SK-N-SH (cell line): ENCODE measurements at regions not wholly inside any gene's neighbourhood (a gene's known extent, or its start where the extent isn't known, plus 50 kb on each side); places are given as distances from the start of the nearest gene placed in this dataset.

Source experiments
- CTCF ChIA-PET: fragments of 300-600, 350-600 bp; formaldehyde crosslinking; extraction: SDS; loops from one replicate; lab custom pipeline; 2021; lab: Yijun Ruan, JAX
- POLR2A ChIA-PET: fragments of 350-600 bp; sonication (Branson Sonifier 250); formaldehyde crosslinking; extraction: SDS; loops from one replicate; lab custom pipeline; 2020; ENCODE audit warnings: antibody characterized with exemption, inconsistent platforms; lab: Yijun Ruan, JAX
- DNase-seq: peaks from one replicate; pipeline ENCODE4 v3.0.0; 2012
- H2AFZ ChIP-seq: fragments of 200-600 bp; sonication (generic); 2 replicates; pipeline ENCODE4 v1.8.1; 2016; ENCODE audit warnings: antibody characterized with exemption, mild to moderate bottlenecking, low read depth
- H3F3A ChIP-seq: fragments of 200-600 bp; sonication (generic); replicated peaks from 2 replicates; pipeline ENCODE3; 2016; ENCODE audit warnings: antibody characterized with exemption, mild to moderate bottlenecking; ENCODE audit not compliant: insufficient read depth
- H3K27ac ChIP-seq, 2 experiments: fragments of 200-500 bp in 1 of 2; fragments of 200-600 bp in 1 of 2; sonication (Bioruptor generic) in 1 of 2; sonication (generic), shearing (Covaris generic) in 1 of 2; 2 replicates each; pipeline versions ENCODE4 v1.5.1 to v1.6.1; 2014 to 2016; ENCODE audit warnings: low read depth in 2 of 2, inconsistent platforms in 1 of 2, low read length in 1 of 2, mild to moderate bottlenecking in 1 of 2, mixed read lengths in 1 of 2
- H3K27me3 ChIP-seq: fragments of 200-600 bp; sonication (generic), shearing (Covaris generic); 2 replicates; pipeline ENCODE4 v1.6.1; 2016; ENCODE audit warnings: mixed run types; ENCODE audit not compliant: insufficient read depth
- H3K36me3 ChIP-seq, 2 experiments: fragments of 200-500 bp in 1 of 2; fragments of 200-600 bp in 1 of 2; sonication (Bioruptor generic) in 1 of 2; sonication (generic) in 1 of 2; replicated peaks in 1 of 2; 2 replicates each; pipeline versions ENCODE3 to v1.5.1; 2014 to 2016; ENCODE audit warnings: low read length in 1 of 2, mild to moderate bottlenecking in 1 of 2; ENCODE audit not compliant: insufficient read depth in 2 of 2, control insufficient read depth in 1 of 2
- H3K4me1 ChIP-seq, 2 experiments: fragments of 200-500 bp in 1 of 2; fragments of 200-600 bp in 1 of 2; sonication (Bioruptor generic) in 1 of 2; sonication (generic), shearing (Covaris generic) in 1 of 2; 2 replicates each; pipeline versions ENCODE4 v1.5.1 to v1.6.1; 2014 to 2016; ENCODE audit warnings: low read depth in 1 of 2, low read length in 1 of 2, mixed run types in 1 of 2; ENCODE audit not compliant: insufficient read depth in 2 of 2, control insufficient read depth in 1 of 2
- H3K4me2 ChIP-seq: fragments of 200-600 bp; sonication (generic), shearing (Covaris generic); 2 replicates; pipeline ENCODE4 v1.6.1; 2017; ENCODE audit warnings: mixed run types
- H3K4me3 ChIP-seq, 2 experiments: fragments of 200-500 bp in 1 of 2; fragments of 200-600 bp in 1 of 2; sonication (Bioruptor generic) in 1 of 2; sonication (generic), shearing (Covaris generic) in 1 of 2; 2 replicates each; pipeline versions ENCODE4 v1.5.1 to v1.8.1; 2014 to 2016; ENCODE audit warnings: low read depth in 2 of 2, inconsistent platforms in 1 of 2, low read length in 1 of 2, mild to moderate bottlenecking in 1 of 2, mixed read lengths in 1 of 2, moderate library complexity in 1 of 2
- H3K79me2 ChIP-seq: fragments of 200-600 bp; sonication (generic); 2 replicates; pipeline ENCODE4 v1.8.1; 2017; ENCODE audit warnings: mild to moderate bottlenecking; ENCODE audit not compliant: insufficient read depth
- H3K9ac ChIP-seq: fragments of 200-600 bp; sonication (generic); 2 replicates; pipeline ENCODE4 v1.6.1; 2017; ENCODE audit warnings: mixed run types
- H3K9me2 ChIP-seq: fragments of 200-600 bp; sonication (generic); 2 replicates; pipeline ENCODE4 v1.6.1; 2017; ENCODE audit warnings: mixed run types
- H3K9me3 ChIP-seq: fragments of 200-600 bp; sonication (generic); 2 replicates; pipeline ENCODE4 v1.6.1; 2017; ENCODE audit warnings: mixed run types, mild to moderate bottlenecking, moderate library complexity
- H4K20me1 ChIP-seq: fragments of 200-600 bp; sonication (generic); 2 replicates; pipeline ENCODE4 v1.6.1; 2017; ENCODE audit warnings: mild to moderate bottlenecking, mixed run types; ENCODE audit not compliant: insufficient read depth
- CHD2 ChIP-seq: fragments of 150-350 bp; IDR thresholded peaks from 2 replicates; pipeline ENCODE4 v1.6.1; 2018; ENCODE audit warnings: low read length; ENCODE audit not compliant: partially characterized antibody
- EZH2phosphoT487 ChIP-seq: fragments of 200-600 bp; sonication (generic); IDR thresholded peaks from 2 replicates; pipeline ENCODE4 v1.6.1; 2017; ENCODE audit warnings: low read depth, mixed run types, mild to moderate bottlenecking, antibody characterized with exemption, moderate library complexity, borderline replicate concordance
- FOSL2 ChIP-seq: IDR thresholded peaks from 2 replicates; pipeline ENCODE4 v1.4.0; 2012; ENCODE audit warnings: low read depth, mild to moderate bottlenecking, moderate library complexity, borderline replicate concordance
- FOXJ3 ChIP-seq: sonication (generic); formaldehyde crosslinking; IDR thresholded peaks from 2 replicates; pipeline ENCODE4 v1.5.1; 2020; ENCODE audit warnings: mild to moderate bottlenecking, missing genetic modification reagents
- GABPA ChIP-seq: IDR thresholded peaks from 2 replicates; pipeline ENCODE4 v1.4.0; 2012; ENCODE audit warnings: low read depth, mild to moderate bottlenecking
- MXI1 ChIP-seq: IDR thresholded peaks from 2 replicates; pipeline ENCODE4 v1.6.1; 2012; ENCODE audit warnings: mild to moderate bottlenecking, low read depth, low read length, improper control_type of control experiment
- POLR2AphosphoS5 ChIP-seq: IDR thresholded peaks from 2 replicates; pipeline ENCODE4 v1.6.1; 2012; ENCODE audit warnings: low read depth, low read length
- RCOR1 ChIP-seq: fragments of 150-350 bp; IDR thresholded peaks from 2 replicates; pipeline ENCODE4 v1.6.1; 2017; ENCODE audit warnings: antibody characterized with exemption, low read length
- RFX5 ChIP-seq: IDR thresholded peaks from 2 replicates; pipeline ENCODE4 v1.6.1; 2012; ENCODE audit warnings: mild to moderate bottlenecking, improper control_type of control experiment, low read length
- SMC3 ChIP-seq: IDR thresholded peaks from 2 replicates; pipeline ENCODE4 v1.6.1; 2012; ENCODE audit warnings: low read depth, low read length, improper control_type of control experiment
- TCF12 ChIP-seq: IDR thresholded peaks from 2 replicates; pipeline ENCODE4 v1.4.0; 2012
- YY1 ChIP-seq: IDR thresholded peaks from 2 replicates; pipeline ENCODE4 v1.4.0; 2012; ENCODE audit warnings: low read depth, mild to moderate bottlenecking
- WGBS: methylation state at CpG from one replicate; pipeline ENCODE4 v1.1.6; 2017; ENCODE audit warnings: low lambda C conversion rate; 5-methylcytosine and 5-hydroxymethylcytosine counted together
- TF ChIP-seq, protein P1 (sequence below): IDR thresholded peaks from 2 replicates; pipeline ENCODE4 v1.6.1; 2012; ENCODE audit warnings: mild to moderate bottlenecking, low read depth, low read length, moderate library complexity
- TF ChIP-seq, protein P2 (sequence below): fragments of 200-600 bp; sonication (generic); IDR thresholded peaks from 2 replicates; pipeline ENCODE4 v1.6.1; 2017; ENCODE audit warnings: antibody characterized with exemption, mild to moderate bottlenecking, moderate library complexity
- TF ChIP-seq, protein P3 (sequence below): IDR thresholded peaks from 2 replicates; pipeline ENCODE4 v1.4.0; 2012; ENCODE audit warnings: low read depth, borderline replicate concordance
- TF ChIP-seq, protein P4 (sequence below): fragments of 150-350 bp; IDR thresholded peaks from 2 replicates; pipeline ENCODE4 v1.6.1; 2016; ENCODE audit warnings: mild to moderate bottlenecking, low read depth, low read length
- TF ChIP-seq, protein P5 (sequence below): IDR thresholded peaks from 2 replicates; pipeline ENCODE4 v1.4.0; 2012; ENCODE audit warnings: low read depth, borderline replicate concordance
- TF ChIP-seq, protein P6 (sequence below): IDR thresholded peaks from 2 replicates; pipeline ENCODE4; 2012

DNA sequence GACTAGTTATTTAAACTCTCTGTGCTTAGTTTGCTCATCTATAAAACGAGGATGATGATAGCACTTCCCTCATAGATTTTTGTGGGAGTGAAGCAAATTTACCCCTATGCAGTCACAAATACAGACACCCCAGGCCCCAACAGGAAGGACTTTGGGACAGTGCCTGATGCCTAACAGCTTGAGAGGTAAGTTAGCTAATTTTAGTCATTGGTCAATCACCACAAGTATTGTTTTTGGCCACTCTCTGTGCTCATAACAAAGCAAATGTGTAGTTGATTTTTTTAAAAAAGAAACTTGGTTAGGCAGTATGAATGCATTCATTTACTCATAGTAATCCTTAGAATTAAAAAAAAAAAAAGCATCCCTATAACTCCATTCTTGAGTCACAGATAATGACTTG, 1590.7 kb upstream of the TENM3 start:
- no peak for DNase-seq
- H3K9ac ChIP-seq = no peak overlapping the region
- 10% methylated on average over 1 of the region's 1 CpG for WGBS
- no peak overlapping the region for H2AFZ ChIP-seq
- POLR2A ChIA-PET = no interaction called here
- no peaks in the 10 kb centered on the region for H3K79me2 ChIP-seq
- no peaks in the 10 kb centered on the region for H3K36me3 ChIP-seq
- no peak overlapping the region for H3K4me3 ChIP-seq
- no peak overlapping the region for H3K27ac ChIP-seq
- H4K20me1 ChIP-seq = no peaks in the 10 kb centered on the region
- H3K4me2 ChIP-seq = no peak overlapping the region
- H3K9me2 ChIP-seq = no peaks in the 10 kb centered on the region
- no peaks in the 10 kb centered on the region for H3K9me3 ChIP-seq
- TF ChIP-seq, protein P1, sequence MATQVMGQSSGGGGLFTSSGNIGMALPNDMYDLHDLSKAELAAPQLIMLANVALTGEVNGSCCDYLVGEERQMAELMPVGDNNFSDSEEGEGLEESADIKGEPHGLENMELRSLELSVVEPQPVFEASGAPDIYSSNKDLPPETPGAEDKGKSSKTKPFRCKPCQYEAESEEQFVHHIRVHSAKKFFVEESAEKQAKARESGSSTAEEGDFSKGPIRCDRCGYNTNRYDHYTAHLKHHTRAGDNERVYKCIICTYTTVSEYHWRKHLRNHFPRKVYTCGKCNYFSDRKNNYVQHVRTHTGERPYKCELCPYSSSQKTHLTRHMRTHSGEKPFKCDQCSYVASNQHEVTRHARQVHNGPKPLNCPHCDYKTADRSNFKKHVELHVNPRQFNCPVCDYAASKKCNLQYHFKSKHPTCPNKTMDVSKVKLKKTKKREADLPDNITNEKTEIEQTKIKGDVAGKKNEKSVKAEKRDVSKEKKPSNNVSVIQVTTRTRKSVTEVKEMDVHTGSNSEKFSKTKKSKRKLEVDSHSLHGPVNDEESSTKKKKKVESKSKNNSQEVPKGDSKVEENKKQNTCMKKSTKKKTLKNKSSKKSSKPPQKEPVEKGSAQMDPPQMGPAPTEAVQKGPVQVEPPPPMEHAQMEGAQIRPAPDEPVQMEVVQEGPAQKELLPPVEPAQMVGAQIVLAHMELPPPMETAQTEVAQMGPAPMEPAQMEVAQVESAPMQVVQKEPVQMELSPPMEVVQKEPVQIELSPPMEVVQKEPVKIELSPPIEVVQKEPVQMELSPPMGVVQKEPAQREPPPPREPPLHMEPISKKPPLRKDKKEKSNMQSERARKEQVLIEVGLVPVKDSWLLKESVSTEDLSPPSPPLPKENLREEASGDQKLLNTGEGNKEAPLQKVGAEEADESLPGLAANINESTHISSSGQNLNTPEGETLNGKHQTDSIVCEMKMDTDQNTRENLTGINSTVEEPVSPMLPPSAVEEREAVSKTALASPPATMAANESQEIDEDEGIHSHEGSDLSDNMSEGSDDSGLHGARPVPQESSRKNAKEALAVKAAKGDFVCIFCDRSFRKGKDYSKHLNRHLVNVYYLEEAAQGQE = no peak
- no peak for TF ChIP-seq RFX5
- TF ChIP-seq EZH2phosphoT487 = no peak
- no peak for TF ChIP-seq POLR2AphosphoS5
- TF ChIP-seq, protein P2, sequence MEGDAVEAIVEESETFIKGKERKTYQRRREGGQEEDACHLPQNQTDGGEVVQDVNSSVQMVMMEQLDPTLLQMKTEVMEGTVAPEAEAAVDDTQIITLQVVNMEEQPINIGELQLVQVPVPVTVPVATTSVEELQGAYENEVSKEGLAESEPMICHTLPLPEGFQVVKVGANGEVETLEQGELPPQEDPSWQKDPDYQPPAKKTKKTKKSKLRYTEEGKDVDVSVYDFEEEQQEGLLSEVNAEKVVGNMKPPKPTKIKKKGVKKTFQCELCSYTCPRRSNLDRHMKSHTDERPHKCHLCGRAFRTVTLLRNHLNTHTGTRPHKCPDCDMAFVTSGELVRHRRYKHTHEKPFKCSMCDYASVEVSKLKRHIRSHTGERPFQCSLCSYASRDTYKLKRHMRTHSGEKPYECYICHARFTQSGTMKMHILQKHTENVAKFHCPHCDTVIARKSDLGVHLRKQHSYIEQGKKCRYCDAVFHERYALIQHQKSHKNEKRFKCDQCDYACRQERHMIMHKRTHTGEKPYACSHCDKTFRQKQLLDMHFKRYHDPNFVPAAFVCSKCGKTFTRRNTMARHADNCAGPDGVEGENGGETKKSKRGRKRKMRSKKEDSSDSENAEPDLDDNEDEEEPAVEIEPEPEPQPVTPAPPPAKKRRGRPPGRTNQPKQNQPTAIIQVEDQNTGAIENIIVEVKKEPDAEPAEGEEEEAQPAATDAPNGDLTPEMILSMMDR = no peak
- TF ChIP-seq, protein P3, sequence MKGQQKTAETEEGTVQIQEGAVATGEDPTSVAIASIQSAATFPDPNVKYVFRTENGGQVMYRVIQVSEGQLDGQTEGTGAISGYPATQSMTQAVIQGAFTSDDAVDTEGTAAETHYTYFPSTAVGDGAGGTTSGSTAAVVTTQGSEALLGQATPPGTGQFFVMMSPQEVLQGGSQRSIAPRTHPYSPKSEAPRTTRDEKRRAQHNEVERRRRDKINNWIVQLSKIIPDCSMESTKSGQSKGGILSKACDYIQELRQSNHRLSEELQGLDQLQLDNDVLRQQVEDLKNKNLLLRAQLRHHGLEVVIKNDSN = no peak
- TF ChIP-seq, protein P4, sequence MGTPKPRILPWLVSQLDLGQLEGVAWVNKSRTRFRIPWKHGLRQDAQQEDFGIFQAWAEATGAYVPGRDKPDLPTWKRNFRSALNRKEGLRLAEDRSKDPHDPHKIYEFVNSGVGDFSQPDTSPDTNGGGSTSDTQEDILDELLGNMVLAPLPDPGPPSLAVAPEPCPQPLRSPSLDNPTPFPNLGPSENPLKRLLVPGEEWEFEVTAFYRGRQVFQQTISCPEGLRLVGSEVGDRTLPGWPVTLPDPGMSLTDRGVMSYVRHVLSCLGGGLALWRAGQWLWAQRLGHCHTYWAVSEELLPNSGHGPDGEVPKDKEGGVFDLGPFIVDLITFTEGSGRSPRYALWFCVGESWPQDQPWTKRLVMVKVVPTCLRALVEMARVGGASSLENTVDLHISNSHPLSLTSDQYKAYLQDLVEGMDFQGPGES = no peak
- H3K4me1 ChIP-seq = no peaks in the 10 kb centered on the region
- H3F3A ChIP-seq = no peaks in the 10 kb centered on the region
- CTCF ChIA-PET = interaction anchor here (6.7 kb wide), 1 partner anchor 12 kb away, joined by 51 read pairs; no protein-coding TSS in a partner anchor
- H3K27me3 ChIP-seq = no peaks in the 10 kb centered on the region

DNA sequence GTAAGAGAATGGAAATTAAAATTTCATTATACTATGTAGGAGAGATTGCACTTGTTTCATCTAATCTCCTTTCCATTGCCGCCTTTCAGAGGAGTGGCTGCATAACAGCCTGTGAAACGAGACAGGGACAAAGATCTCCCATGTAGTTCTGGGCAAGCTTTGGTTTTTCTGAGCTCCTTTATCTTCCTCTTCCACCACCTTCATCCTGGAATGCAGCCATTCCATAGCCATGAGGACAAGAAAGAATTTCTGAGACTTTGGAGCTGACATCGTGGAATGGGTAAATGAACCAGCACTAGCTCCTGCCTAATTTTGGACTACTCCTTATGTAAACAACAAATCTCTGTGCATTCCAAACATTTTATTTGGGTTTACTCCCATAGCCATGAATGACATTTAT, 1587.3 kb upstream of the TENM3 start:
- no peak for DNase-seq
- Histone ChIP-seq H3K4me1 (no peaks in the 10 kb centered on the region), H3K9ac (no peak overlapping the region), H3K27me3 (no peaks in the 10 kb centered on the region), H3K4me2 (no peak overlapping the region), H3K9me2 (no peaks in the 10 kb centered on the region), H3K9me3 (no peaks in the 10 kb centered on the region), H4K20me1 (no peaks in the 10 kb centered on the region), H3K4me3 (no peak overlapping the region), H3K79me2 (no peaks in the 10 kb centered on the region), H3F3A (no peaks in the 10 kb centered on the region), H3K27ac (no peak overlapping the region), H2AFZ (no peak overlapping the region), H3K36me3 (no peaks in the 10 kb centered on the region)
- WGBS = 20% methylated on average over 3 of the region's 3 CpGs
- ChIA-PET CTCF (interaction anchor here (6.7 kb wide), 1 partner anchor 9 kb away, joined by 51 read pairs; no protein-coding TSS in a partner anchor), POLR2A (no interaction called here)
- TF ChIP-seq YY1 (no peak), FOSL2 (no peak), RCOR1 (no peak), FOXJ3 (CRISPR knock-in tag) (no peak), MXI1 (no peak), CHD2 (no peak), TCF12 (no peak), SMC3 (no peak), GABPA (no peak)
- TF ChIP-seq, protein P5, sequence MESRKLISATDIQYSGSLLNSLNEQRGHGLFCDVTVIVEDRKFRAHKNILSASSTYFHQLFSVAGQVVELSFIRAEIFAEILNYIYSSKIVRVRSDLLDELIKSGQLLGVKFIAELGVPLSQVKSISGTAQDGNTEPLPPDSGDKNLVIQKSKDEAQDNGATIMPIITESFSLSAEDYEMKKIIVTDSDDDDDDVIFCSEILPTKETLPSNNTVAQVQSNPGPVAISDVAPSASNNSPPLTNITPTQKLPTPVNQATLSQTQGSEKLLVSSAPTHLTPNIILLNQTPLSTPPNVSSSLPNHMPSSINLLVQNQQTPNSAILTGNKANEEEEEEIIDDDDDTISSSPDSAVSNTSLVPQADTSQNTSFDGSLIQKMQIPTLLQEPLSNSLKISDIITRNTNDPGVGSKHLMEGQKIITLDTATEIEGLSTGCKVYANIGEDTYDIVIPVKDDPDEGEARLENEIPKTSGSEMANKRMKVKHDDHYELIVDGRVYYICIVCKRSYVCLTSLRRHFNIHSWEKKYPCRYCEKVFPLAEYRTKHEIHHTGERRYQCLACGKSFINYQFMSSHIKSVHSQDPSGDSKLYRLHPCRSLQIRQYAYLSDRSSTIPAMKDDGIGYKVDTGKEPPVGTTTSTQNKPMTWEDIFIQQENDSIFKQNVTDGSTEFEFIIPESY = no peak
- TF ChIP-seq, protein P6, sequence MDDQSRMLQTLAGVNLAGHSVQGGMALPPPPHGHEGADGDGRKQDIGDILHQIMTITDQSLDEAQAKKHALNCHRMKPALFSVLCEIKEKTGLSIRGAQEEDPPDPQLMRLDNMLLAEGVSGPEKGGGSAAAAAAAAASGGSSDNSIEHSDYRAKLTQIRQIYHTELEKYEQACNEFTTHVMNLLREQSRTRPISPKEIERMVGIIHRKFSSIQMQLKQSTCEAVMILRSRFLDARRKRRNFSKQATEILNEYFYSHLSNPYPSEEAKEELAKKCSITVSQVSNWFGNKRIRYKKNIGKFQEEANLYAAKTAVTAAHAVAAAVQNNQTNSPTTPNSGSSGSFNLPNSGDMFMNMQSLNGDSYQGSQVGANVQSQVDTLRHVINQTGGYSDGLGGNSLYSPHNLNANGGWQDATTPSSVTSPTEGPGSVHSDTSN = no peak
